ENCODE measurements at regions not wholly inside any gene's neighbourhood (a gene's known extent, or its start where the extent isn't known, plus 50 kb on each side); places are given as distances from the start of the nearest gene placed in this dataset.

DNA sequence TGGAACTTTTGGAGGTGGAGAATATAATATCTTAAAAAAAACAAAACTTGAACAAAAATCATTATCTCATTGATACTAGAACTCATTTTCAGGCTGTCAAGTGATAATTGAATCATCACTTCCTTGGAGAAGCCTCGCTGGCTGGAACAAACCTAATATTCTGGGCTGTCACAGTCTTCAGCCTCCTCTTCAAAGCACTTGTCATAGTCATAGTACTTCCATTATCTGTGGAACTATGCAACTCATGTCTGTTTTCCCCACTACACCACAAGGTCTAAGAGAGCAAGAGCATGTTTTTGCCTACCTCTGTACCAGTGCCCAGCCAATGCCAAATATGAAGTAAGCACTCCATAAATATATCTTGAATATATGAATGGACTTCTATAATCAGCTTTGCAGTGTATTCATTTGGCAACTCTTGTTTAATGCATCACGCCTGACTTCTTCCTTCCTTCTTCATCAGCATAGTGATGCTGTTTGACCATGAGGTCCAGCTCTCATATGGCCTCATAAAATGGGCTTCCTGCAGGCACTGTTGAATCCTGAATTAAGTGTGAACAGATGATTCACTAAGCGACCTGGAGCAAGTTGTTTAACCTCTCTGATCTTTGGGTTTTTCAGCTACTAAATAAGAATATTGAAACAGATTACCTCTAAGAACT, 86.6 kb upstream of the SNRK start:
- ATAC-seq: no peak
- no peak overlapping the region for H3K4me2 ChIP-seq (ENCODE audit: low read length)
- no TSS peak for BruUV-seq (replicated peaks)
- no peaks in the 10 kb centered on the region for H3K79me2 ChIP-seq (ENCODE audit: low read length)
- H4K20me1 ChIP-seq (ENCODE audit: low read length): no peaks in the 10 kb centered on the region
- H3K4me1 ChIP-seq (ENCODE audit: insufficient read depth, low read length): peaks cover 13% of the 10 kb centered on the region
- ChIA-PET CTCF (no interaction called here), POLR2A (ENCODE audit: unreplicated experiment) (interaction anchor here (0.6 kb wide), 2 partner anchors 9 to 1185 kb away, joined by 3 to 4 read pairs; no protein-coding TSS in a partner anchor)
- H3K9ac ChIP-seq (ENCODE audit: low read length): no peak overlapping the region
- H3K27ac ChIP-seq (ENCODE audit: low read length): no peak overlapping the region; the same call in 1 of the 2 replicates
- no peaks in the 10 kb centered on the region for H3K9me3 ChIP-seq (ENCODE audit: low read length)
- no peaks in the 10 kb centered on the region for H3K36me3 ChIP-seq (ENCODE audit: low read depth, low read length)
- H2AFZ ChIP-seq (ENCODE audit: low read length): no peak overlapping the region
- no peaks in the 10 kb centered on the region for H3K27me3 ChIP-seq (ENCODE audit: low read length)
- intact Hi-C loops (cut with micrococcal nuclease): no loop called here
- TF ChIP-seq CTCF (conservative IDR thresholded peaks at IDR 0.05; ENCODE audit: low read depth, low read length): no peak
- no peak for TF ChIP-seq EZH2 (IDR thresholded peaks at IDR 0.05; ENCODE audit: low read length, unreplicated experiment)
- no peak for TF ChIP-seq EZH2phosphoT487 (IDR thresholded peaks at IDR 0.05; ENCODE audit: borderline replicate concordance, low read length)
- no peak overlapping the region for H3K4me3 ChIP-seq (ENCODE audit: low read length)
- no peaks in the 10 kb centered on the region for H3K9me2 ChIP-seq (replicated peaks; ENCODE audit: low read length)
- DNase-seq: no peak
- H3F3A ChIP-seq (ENCODE audit: low read length, unreplicated experiment): no peaks in the 10 kb centered on the region

DNA sequence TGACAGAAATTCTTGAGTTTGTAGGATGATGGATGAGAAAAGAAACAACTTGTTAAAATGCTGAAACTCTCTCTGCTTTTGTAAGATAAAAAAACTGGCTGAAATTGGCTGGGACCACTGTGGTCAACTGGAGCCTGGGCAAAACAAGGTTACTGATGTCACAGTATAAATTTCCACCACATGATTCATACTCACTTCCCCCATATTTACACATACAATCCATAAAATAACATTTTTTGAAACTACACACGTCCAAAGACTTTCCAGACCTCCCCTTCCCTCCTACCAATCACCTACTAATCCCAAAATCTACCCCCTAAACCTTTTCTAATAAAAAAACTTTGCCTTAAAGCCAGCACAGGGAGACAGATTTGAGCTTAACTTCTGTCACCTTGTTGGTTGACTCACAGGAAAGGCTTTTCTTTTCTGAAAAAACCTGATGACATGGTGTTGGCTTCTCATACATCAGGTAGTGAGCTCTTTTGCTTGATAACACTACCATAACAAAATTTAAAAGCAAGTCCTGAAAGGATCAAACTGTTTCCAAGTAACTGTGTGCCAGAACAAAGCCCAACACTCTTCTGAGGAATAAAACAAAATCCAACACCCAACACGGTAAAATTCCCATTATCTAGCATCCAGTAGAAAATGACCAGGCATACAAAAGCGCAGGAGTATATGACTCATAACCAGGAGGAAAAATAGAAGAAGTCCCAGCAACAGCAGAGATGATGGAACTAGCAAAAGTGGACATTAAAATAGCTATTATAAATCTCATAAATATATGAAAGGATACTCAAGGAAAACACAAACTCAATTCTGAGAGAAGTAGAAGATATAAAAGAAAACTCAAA, 87.3 kb upstream of the SNRK start:
- ChIA-PET POLR2A (ENCODE audit: unreplicated experiment) (interaction anchor here (0.6 kb wide), 1 partner anchor 8 kb away, joined by 4 read pairs; no protein-coding TSS in a partner anchor), CTCF (no interaction called here)
- Histone ChIP-seq H3K27ac (ENCODE audit: low read length) (peak overlapping the region; percentile 42), H3K9me3 (ENCODE audit: low read length) (no peaks in the 10 kb centered on the region), H3K9ac (ENCODE audit: low read length) (no peak overlapping the region), H3K4me2 (ENCODE audit: low read length) (peak overlapping the region; percentile 9; the same call in 1 of the 2 replicates), H3F3A (ENCODE audit: low read length, unreplicated experiment) (no peaks in the 10 kb centered on the region), H4K20me1 (ENCODE audit: low read length) (no peaks in the 10 kb centered on the region), H3K79me2 (ENCODE audit: low read length) (no peaks in the 10 kb centered on the region), H3K4me1 (ENCODE audit: insufficient read depth, low read length) (peaks cover 13% of the 10 kb centered on the region), H3K9me2 (replicated peaks; ENCODE audit: low read length) (no peaks in the 10 kb centered on the region), H2AFZ (ENCODE audit: low read length) (no peak overlapping the region), H3K36me3 (ENCODE audit: low read depth, low read length) (no peaks in the 10 kb centered on the region), H3K4me3 (ENCODE audit: low read length) (no peak overlapping the region), H3K27me3 (ENCODE audit: low read length) (no peaks in the 10 kb centered on the region)
- TF ChIP-seq CTCF (conservative IDR thresholded peaks at IDR 0.05; ENCODE audit: low read depth, low read length): no peak
- TF ChIP-seq EZH2phosphoT487 (IDR thresholded peaks at IDR 0.05; ENCODE audit: borderline replicate concordance, low read length): no peak
- TF ChIP-seq EZH2 (IDR thresholded peaks at IDR 0.05; ENCODE audit: low read length, unreplicated experiment): no peak
- no TSS peak for BruUV-seq (replicated peaks)
- intact Hi-C loops (cut with micrococcal nuclease): no loop called here
- peak; percentile 26 for DNase-seq
- ATAC-seq: peak; percentile 61; the same call in 1 of the 2 replicates
